NCI-H2227 (cell line): ENCODE measurements at regions not wholly inside any gene's neighbourhood (a gene's known extent, or its start where the extent isn't known, plus 50 kb on each side); places are given as distances from the start of the nearest gene placed in this dataset.
"Not testable (repeated sequence)": the region's sequence is repeated elsewhere in the genome, so short reads cannot be mapped to it uniquely, and the experiment has no call there.

ENCODE experiments used
- DNase-seq: peaks from one replicate; lab custom pipeline; 2025; ENCODE audit not compliant: unreplicated experiment; lab: John Stamatoyannopoulos, UW

DNA sequence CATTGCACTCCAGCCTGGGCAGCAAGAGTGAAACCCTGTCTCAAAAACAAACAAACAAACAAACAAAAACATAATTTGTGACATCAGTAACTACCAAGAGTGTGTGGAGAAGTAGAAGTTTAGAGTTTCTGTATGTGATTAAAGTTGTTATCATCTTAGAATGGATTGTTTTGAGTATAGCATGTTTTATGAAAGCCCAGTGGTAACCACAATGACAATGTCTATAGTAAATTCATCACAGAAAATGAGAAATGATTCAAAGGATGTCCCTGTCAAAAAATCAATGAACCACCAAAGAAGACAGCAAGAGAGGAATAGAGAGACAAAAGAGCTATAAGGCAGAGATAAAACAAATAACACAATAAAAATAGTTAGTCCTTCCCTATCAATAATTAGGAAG is 1299.2 kb downstream of the CNTNAP5 start:
- DNase-seq, result no peak

DNA sequence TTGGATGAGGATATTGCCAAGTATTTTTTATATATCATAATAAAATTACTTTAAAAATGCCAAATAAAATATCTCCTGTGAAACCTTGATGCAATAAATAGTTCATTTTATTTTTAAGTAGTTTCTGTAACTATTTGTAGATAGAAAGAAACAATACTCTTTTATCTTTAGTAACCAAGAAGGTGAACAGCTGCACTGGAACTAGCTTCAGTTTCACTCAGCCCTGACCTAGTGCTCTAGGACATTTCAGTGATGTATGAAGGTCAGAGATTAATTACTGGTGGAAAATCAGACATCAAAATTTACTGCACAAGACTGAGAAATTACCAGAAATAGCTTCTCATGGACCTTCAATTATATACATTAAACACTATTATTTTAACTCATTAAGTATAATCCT is 1305.0 kb downstream of the CNTNAP5 start:
- no peak for DNase-seq

DNA sequence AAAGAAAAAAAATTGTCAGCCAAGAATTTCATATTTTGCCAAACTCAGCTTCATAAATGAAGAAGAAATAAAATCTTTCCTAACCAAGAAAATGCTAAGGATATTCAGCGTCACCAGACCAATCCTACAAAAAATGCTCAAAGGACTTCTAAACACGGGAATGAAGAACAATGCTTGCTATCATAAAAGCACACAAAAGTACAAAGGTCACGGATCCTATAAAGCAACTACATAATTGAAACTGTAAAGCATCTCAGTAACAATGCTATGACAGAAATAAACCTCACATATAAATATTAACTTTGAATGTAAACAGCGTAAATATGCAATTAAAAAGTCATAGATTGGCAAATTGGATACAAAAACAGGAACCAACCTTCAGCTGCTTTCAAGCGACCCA is 1314.6 kb upstream of the GYPC start:
- DNase-seq, result no peak

DNA sequence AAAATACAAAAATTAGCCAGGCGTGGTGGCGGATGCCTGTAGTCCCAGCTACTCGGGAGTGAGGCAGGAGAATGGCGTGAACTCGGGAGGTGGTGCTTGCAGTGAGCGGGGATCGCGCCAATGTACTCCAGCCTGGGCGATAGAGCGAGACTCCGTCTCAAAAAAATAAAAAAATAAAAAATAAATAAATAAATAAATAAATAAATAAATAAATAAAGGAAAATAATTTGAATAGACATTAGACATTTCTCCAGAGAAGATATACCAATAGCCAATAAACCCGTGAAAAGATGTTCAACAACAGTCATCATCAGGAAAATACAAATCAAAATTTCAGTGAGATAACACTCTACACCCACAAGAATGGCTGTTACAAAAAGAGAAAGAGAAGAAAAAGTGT is 1302.4 kb upstream of the GYPC start:
- not testable (repeated sequence) for DNase-seq

DNA sequence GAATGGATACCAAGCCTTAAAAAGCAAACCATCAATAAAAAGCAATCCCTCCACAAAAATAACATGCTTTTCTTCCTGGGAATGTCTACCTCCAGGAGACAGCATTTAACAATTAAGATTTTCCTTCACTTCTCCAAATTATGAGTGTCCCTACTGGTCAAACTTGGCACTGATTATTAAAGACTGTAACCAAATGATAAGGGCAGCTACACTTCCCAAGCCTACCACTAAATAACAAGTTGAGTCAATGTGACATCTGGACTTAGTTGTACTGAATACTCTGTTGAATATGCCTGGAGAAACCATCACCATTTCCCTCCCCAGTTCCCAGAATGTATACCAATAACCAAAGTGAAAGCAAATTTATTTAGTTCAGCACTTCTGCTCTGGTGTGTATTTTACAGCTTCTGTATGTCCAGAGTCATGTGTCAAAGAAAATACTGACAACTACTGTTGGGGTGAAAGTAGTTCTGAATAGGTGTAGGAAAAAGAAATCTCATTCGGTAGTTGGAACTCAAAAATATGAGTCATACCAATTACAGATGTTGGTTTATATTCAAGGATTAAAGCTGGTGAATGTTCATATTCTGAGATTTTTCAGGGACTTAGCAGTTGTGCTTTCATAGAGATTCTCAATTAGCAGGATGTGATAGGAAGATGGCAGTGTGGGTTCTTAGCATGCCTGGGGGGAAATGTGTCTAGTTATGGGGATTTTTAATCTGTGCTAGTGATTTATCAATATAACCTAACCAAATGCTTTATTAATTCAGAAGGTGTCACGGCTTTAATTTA is 1291.6 kb upstream of the GYPC start:
- no peak for DNase-seq

DNA sequence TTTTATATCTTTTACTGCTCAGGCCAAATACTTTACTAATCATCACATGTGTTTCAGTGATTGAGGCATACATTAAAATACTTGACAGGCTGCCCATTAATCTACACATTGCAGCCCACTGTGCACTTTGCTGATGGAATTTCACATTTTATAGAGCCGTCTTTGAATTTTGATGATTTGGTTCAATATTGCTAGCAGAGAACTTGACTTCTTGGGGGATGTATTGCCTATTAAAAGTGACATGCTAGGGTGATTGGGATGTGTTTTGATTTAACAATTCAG is 1291.0 kb upstream of the GYPC start:
- DNase-seq, result no peak

DNA sequence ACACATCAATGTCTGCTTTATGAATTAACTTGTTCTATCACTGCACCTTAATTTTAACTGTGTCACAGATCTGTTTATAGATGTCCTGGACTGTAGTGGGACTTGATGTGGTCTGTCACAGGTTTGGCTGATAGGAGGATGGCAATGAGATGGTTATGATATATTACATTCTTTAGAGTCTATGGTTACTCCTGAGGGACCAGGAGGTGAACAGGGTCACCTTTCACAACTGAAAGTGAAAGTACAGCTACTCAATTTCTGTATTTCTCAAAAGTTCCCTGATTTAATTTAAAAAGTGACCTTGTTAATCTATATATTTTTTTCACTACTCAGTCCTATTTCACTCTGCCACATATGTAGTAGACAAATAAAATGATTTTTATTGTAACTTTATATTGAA is 1284.1 kb upstream of the GYPC start:
- no peak for DNase-seq

DNA sequence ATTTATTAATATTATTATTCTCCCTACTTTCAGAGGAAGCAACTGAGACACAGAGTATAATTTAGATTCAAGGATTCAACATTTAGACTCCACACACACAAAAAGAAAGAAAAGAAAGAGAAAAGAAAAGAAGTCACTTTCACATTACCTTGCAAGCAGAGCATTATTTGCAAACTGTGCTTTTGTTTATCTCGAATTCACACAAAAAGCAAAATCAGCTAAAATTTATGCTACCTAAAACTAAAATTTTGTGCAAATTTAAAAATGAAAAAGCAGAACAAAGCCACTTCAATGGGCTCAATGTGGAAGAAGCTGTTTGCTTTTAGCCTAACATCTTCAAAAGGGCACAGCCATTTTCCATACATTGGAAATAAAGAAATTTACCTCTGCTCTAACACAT is 1282.7 kb upstream of the GYPC start:
- no peak for DNase-seq

DNA sequence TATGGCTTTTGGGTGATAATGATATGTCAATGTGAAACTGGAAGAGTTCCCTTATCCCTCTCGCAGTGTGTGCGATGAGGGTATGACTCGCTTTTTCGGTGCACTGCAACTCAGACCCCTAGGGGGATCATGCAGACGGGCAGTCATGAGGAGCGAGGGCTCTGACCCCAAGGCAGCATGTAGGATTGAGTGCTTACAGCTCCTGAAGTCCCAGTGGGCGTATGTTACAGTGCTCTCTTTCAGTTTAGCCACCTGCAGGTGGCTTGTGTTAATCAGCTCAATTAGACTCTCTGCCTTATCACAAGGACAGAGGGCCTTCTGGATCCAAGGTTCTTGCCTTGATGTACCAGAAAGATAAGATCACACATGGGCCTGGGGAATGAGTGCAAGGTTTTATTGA is 1269.9 kb upstream of the GYPC start:
- DNase-seq, result no peak

DNA sequence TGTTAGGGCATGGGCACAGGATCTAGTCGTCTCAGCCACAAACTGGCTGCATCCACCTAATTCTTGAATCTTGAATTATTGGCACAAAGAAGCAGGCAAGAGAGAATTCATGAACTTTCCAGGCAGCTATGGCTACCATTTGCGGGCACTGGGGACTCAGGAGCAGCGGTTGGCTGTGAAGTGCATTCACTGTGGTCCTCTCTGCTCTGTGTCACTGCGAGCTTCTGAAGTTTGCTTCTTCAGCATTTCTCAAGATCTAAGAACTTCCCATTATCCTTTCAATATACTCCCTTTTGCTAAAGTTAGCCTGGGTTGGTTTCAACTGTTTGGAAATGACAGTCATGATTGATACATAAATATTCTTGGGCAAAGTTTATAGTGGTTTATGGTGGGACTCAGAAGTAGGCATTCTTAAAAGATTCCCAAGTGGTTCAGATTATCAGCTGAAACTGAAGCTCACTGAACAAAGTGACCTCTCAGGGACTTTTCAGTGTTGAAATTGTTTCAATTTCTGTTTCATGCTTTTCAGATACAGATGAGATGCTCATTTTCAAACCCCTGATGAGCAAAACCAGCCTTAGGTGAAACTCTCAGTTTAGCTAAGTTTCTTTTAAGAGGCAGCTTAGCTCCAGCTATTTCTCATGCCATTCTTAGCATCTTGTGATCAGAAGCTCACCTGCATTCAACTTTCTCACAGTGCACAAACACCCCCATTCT is 1258.3 kb upstream of the GYPC start:
- DNase-seq, result no peak

DNA sequence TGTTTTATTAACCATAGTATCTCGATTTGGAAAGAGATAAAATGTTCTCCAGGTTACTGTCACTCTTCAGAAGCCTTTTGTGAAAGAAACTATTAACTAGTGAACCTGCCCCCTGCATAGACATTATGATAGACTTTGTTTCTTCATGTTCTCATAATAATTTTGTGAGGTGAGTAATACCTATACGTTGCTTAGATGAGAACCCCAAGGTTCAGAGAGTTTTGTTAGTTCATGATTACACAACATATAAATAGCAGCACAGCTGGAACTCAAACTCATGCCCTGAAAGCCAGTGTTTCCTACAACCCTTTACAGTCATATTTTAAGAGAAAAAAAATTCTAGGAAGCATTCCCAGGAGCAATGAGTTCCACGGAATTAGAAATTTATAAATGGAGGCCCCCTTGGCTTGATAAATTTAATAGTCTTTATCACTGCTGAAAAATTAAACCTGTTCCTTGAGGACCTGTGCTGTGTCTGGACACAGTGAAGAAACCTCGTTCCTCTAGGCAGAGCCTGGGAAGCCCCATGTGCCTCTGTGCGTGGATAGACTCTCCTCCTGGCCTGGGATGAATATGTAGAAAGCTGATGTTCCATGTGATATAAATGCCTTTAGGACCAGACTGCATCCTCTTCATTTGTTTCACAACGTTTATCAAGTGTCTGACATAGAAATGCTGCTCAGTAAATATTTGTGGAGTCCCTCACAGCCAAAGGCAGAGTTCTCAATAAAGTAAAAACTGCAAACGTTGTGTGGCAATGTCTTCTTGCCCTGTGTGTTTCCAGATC is 1257.0 kb upstream of the GYPC start:
- DNase-seq, result no peak

DNA sequence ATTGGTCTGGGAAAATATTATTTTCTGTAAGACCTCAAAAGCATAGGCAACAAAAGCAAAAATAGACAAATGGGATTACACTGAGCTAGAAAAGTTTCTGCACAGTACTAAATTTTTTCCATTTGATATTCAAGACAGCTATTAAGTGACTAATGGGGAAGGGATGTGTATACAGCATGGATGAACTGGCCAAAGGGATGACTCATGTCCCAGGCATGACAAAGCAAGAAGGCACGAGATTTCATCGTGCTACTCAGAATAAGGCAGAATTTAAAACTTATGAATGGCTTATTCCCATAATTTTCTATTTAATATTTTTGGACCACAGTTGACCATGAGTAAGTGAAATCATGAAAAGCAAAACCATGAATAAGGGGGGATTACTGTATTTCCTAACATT is 1250.1 kb upstream of the GYPC start:
- no peak for DNase-seq

DNA sequence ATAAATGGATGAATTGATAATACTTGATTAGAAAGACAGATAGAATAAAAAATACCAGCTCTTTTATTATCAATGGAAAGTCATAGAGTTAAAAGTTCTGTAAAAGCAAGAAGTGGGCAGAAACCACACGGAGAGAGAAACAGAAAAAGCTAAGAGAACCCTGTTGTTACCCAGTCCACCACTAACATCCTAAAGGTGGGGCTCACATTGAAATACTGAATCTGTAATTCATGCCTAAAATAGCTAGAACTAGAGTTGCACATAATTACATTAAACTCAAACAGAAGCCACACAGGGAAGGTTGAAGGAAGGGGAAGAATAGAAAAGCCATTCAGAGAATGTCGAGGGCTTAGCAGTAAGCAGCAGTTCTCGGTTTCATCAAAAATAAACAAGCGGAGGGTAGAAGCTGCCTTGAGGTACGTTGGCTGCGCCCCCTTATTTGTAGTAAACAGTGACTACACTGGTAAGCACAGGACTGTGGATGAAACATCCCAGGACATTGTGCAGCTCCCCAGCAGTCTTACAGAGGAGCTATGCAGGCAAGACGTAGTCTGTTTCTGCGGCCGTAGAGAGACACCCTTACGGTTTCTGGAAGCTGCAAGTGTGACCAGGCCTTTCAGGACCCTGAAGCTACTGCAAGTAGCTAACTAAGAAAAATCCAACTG is 1247.0 kb upstream of the GYPC start:
- DNase-seq, result no peak

DNA sequence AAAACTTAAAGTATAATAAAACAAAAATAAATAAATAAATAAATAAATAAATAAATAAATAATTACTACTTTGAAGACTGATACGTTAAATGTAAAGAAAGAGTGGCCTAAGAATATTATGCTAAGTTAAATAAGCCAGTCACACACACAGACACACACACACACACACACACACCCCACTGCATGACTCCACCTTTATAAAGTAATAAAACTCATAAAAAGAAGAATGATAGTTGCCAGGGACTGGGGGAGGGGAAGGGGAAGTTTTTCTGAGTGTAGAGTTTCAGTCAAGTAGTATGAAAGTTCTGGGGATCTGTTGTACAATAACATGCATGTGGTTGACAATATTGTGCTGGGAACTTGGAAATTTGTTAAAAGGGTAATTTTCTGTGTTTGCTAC is 1237.5 kb upstream of the GYPC start:
- no peak for DNase-seq

DNA sequence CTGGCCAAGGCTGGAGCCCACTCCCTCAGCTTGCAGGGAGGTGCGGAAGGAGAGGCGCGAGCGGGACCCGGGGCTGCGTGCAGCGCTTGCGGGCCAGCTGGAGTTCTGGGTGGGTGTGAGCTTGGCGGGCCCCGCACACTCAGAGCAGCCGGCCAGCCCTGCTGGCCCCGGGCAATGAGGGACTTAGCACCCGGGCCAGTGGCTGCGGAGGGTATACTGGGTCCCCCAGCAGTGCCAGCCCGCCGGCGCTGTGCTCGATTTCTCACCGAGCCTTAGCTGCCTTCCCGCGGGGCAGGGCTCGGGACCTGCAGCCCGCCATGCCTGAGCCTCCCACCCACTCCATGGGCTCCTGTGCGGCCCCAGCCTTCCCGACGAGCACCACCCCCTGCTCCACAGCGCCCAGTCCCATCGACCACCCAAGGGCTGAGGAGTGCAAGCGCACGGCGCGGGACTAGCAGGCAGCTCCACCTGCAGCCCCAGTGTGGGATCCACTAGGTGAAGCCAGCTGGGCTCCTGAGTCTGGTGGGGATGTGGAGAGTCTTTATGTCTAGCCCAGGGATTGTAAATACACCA is 1233.7 kb upstream of the GYPC start:
- DNase-seq, result not testable (repeated sequence)

DNA sequence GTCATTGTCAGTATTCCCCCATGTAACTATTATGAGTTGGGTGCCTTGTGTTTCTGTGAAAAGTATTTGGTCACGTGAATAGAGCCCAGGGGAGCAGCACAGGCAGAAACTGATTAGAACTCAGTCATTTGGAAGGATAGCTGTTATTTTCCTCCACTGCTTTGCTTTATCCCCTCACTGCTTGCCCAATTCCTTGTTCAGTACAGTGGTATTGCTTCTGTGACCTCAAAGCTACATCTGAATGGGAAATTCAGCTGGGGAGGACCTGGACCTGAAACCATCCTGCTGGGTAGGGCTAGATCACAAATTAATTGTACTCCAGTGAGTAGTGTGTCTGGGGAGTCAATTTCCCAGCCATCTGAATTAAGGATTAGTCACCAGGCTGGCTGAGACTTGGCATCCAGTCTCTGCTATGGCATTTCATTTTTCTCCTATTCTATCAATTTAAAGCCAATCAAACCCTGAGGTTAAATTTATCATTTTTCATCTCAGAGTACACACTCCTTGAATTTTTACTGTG is 1231.6 kb upstream of the GYPC start:
- DNase-seq, result no peak

DNA sequence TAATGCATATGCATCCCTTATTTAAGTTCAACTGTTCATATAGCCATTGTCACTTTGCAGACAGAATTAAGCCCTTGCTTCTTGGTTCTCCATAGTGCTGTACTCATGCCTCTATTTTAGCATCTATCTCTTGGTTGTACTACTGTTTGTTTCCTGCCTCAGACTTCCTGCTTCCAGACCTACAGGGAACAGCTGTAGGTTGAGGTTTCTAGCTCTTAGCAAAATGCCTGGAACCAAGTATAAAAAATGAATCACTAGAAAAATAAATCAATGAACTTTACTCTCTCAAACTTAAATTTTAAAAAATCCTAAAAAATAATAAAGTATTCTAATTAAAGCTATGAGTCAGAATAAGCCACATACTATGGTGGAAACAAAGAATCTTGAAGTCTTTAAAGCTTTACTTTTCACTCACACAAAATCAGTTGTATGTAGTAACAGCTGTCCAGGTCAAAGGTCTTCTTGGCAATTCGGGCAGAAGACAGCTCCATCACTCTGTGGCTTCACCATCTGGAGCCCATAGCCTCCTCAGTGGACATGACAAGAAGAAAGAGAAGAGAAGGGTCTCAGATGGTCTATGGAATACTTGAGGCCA is 1228.1 kb upstream of the GYPC start:
- no peak for DNase-seq

DNA sequence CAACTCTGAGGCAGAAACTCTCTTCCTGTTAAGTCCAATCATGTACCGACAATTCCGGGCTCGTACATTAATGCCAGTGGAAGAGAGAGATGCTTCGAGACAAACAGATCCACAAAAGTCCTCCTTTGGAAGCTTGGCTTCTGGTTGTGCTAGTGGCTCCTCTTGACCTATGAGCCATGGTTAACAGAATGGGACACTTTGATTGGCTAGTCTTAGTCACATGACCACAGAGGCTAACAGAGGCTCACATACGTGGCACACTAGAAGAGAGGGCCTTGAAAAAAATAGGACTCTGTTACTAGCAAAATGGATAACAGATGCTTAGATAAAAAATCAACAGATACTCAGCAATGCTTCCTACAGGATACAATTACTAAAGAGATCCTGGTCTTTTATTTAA is 1211.9 kb upstream of the GYPC start:
- DNase-seq, result no peak

DNA sequence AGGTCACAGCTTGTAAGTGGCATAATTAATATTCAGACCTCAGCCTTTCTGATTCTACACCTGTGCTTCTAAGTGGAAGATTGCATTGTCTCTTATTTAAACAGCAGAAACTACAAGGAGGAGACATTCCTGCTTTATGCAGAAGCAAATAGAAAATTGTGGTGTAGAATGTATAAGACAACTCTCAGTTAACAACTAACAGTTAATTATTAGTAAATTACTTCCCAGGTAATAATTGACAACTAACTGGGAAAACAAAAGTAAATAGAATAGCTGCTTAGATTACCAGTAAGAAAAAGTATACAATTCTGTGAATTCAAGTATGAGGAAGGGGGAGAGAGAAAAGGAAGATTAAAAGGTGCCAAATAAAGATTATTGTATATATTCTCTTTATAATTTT is 1210.5 kb upstream of the GYPC start:
- no peak for DNase-seq

DNA sequence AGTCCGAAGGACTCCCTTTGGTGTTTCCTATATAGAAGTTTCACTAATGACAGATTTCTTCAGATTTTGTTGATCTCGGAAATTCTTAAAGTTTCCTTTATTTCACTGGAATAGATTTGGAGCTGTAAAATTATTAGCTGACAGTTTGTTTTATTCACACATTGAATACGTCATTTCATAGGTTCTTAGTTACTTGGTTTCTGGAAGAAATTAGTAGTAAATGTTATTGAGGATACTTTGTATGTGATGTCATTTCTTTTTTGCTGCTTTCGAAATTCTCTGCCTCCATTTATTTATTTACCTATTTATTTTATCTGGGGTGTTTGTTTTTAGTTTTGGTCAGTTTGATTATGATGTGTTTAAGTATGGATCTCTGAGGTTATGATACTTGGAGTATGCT is 1205.9 kb upstream of the GYPC start:
- DNase-seq, result no peak

DNA sequence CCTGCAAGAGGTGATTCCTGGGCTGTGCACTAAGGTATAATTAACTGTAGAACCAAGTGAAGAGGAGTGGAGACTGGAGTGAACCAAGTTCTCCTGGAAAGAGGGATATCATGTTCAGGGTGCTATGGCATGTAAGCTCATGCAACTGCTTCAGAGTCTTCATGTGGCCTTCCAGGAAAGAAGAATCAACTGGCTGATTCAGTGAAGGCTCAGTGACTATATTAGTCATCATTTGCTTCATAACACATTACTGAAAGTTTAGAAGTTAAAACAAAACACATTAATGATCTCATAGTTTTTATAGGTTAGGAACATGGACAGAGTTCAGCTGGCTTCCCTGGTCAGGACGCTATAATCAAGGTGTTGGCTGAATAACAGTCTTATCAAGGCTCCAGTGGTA is 1200.8 kb upstream of the GYPC start:
- DNase-seq, result no peak
